ENCODE measurements at regions not wholly inside any gene's neighbourhood (a gene's known extent, or its start where the extent isn't known, plus 50 kb on each side); places are given as distances from the start of the nearest gene placed in this dataset.
A peak's percentile ranks its signal among the peaks of the same experiment; 100 is the strongest.
"Not testable (repeated sequence)": the region's sequence is repeated elsewhere in the genome, so short reads cannot be mapped to it uniquely, and the experiment has no call there.

DNA sequence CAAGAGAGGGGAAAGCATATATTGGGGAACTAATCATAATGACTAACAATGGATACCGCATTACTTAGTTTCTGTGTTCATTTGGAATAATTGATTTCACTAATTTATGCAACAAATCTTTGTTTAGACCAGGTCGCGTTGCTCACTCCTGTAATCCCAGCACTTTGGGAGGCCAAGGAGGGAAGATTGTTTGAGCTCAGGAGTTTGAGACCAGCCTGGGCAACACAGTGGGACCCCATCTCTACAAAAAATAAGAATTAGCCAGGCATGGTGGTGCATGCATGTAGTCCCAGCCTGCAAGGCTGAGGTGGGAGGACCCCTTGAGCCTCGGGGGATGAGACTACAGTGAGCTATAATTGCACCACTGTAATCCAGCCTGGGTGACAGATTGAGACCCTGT is 585.7 kb upstream of the CBLB start:
- no peak for DNase-seq (ENCODE audit: low read depth in 2 of 2)

DNA sequence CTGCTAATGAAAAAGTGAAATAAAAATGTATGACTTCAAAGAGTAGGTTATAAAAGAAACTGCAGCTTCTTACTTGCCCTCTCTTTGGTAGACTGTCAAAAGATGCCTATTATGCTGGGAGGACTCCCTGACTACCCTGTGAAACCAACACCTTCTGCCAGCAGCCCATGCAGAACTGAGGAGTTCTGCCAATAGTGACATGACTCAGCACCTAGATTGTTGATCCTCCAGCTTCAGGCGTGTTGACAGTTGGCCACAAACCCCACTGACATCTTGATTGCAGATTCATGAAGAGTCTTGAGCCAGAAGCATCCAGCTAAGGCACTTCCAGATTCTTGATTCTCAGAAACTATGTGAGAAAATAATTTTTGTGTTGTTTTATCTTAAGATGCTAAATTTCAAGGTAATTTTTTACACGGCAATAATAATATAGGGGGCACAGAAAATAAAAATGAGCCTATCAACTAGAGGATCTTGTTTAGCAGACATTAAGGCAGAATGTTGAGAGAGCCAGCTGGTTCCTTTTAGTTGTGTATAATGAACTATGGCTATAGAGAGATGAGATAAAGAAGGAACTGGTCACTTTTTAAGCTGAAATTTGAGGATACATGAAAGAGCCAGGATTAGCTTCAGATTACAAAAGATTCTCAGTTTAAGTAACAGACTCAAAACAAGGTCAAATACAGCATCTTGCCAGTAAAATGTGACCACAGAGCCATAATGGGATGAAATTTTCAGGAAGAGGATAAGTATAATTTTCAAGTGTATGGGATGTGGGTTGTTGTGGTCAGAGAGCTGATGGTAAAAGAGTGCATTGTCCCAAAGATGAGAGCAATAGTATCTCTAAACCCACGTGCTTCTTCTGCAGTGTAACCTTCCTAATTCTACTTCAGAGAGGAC is 588.7 kb upstream of the CBLB start:
- DNase-seq (ENCODE audit: low read depth in 2 of 2), result no peak

- no peak for DNase-seq (ENCODE audit: low read depth in 2 of 2)
These were observed 590.1 kb upstream of the CBLB start for GRCh38 chr3:106458952-106459351.

GRCh38 chr3:106466881-106467280 is 598.1 kb upstream of the CBLB start:
- DNase-seq (ENCODE audit: low read depth in 2 of 2), result no peak

DNA sequence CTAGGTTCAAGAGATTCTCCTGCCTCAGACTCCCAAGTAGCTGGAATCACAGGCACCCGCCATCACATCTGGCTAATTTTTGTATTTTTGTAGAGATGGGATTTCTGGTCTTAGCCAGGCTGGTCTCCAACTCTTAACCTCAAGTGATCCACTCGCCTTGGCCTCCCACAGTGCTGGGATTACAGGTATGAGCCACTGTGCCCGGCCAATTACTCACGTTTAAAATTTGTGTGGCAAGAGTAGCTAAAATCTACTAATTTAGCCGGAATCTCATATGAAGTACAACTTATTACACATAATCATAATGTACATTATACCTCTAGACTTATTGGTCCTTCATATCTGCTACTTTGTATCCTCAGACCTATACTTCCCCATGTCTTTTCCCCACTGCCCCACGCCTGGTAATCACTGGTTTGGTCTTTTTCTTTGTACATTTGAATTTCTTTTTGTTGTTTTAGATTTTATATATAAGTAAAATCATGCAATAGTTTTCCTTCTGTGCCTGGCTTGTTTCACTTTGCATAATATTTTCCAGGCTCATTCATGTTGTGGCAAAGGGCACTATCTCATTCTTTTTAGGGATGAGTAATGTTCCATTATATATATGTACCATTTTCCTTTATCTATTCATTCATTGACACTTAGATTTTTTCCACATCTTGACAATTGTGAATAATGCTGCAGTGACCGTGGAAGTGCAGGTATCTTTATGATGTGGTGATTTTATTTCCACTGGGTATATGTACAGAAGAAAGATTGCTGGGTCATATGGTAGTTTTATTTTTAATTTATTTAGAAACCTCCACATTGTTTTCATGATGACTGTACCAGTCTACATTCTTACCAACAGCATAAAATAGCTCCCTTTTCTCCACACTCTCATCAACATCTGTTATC is 605.0 kb upstream of the CBLB start:
- DNase-seq (ENCODE audit: low read depth in 2 of 2), result peak in 1 of 2 experiments; percentile 11

- DNase-seq (ENCODE audit: low read depth in 2 of 2), result no peak
These were observed 613.6 kb upstream of the CBLB start for GRCh38 chr3:106482451-106482850.

GRCh38 chr3:106485217-106485616 is 616.4 kb upstream of the CBLB start:
- no peak for DNase-seq (ENCODE audit: low read depth in 2 of 2)

- DNase-seq (ENCODE audit: low read depth in 2 of 2), result no peak
These were observed 617.0 kb upstream of the CBLB start for GRCh38 chr3:106485802-106486201.

DNA sequence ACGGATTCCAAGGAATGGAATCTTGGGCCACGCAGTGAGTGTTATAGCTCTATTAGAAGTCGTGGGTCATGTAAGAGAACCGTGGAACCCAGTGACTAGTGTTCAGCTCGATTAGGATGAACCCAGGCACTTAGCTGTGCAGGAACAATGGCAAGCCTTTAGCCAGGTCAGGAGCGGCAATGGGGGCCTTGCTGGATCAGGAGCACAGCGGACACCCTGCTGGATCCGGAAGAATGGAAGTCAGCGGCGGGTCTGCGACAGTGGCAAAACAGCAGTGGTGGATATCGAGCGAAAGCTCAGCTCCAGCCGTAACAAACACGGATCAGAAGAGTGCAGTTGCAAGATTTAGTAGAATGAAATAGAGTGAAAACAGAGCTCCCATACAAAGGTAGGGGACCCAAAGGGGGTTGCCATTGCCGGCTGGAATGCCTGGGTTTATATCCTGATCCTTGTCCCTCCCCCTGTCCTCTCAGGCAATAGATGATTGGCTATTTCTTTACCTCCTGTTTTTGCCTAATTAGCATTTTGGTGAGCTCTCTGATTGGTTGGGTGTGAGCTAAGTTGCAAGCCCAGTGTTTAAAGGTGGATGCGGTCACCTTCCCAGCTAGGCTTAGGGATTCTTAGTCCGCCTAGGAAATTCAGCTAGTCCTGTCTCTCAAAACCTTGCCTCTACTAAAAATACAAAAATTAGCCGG is 618.3 kb upstream of the CBLB start:
- DNase-seq (ENCODE audit: low read depth in 2 of 2), result not testable (repeated sequence)

GRCh38 chr3:106488331-106488730 is 619.5 kb upstream of the CBLB start:
- DNase-seq (ENCODE audit: low read depth in 2 of 2), result no peak

GRCh38 chr3:106491796-106492195 is 623.0 kb upstream of the CBLB start:
- no peak for DNase-seq (ENCODE audit: low read depth in 2 of 2)

- no peak for DNase-seq (ENCODE audit: low read depth in 2 of 2)
These were observed 639.6 kb upstream of the CBLB start for GRCh38 chr3:106508331-106508893.

DNA sequence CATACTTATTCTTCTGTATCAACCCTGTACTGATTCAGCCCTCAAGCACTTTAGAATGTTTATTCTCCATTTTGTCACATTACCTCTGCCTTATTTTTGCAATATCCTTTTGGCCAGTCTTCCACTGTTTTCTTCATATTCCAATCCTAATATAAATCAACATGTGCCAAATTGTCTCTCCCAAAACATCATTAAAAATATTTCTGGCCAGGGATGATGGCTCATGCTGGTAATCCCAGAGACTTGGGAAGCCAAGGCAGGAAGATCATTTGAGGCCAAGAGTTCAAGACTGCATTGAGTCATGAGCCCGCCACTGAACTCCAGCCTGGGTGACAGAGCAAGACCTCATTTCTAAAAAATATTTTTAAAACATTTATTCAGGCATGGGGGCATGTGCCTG is 641.4 kb upstream of the CBLB start:
- DNase-seq (ENCODE audit: low read depth in 2 of 2), result no peak

- no peak for DNase-seq (ENCODE audit: low read depth in 2 of 2)
These were observed 644.0 kb upstream of the CBLB start for GRCh38 chr3:106512846-106513245.

DNA sequence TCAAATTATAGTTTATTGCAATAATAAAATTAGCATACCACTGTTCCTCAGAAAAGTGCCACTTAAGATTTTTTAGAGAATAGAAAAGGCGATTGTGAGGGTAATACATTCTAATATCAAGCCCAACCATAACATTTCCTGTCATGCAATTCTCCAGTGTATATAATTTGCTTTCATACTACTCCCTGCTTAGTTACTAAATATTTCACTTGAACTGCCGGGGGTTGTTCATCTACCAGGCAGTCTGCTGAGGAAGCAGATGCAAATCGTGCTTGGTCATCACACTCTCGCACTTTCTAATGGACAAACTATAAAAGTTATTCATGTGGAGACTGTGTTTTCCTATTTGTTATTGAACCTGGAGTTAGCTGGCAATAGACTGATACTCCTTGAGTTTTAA is 645.6 kb upstream of the CBLB start:
- DNase-seq (ENCODE audit: low read depth in 2 of 2), result no peak

DNA sequence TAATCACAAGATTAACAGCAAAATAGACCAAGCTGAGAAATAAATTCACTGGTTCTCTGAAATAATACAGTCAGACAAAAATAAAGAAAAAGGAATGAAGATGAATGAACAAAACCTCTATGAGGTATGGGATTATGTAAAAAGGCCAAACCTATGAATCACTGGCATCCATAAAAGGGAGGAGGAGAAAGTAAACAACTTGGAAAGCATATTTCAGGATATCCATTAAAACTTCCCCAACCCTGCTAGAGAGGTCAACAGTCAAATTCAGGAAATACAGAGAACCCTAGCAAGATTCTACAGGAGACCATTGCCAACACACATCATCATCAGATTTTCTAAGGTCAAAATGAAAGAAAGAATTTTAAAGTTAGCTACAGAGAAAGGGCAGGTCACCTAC is 649.7 kb upstream of the CBLB start:
- DNase-seq (ENCODE audit: low read depth in 2 of 2), result no peak

GRCh38 chr3:106522397-106522796 is 653.6 kb upstream of the CBLB start:
- no peak for DNase-seq (ENCODE audit: low read depth in 2 of 2)

GRCh38 chr3:106528932-106529331 is 660.1 kb upstream of the CBLB start:
- DNase-seq (ENCODE audit: low read depth in 2 of 2), result no peak

DNA sequence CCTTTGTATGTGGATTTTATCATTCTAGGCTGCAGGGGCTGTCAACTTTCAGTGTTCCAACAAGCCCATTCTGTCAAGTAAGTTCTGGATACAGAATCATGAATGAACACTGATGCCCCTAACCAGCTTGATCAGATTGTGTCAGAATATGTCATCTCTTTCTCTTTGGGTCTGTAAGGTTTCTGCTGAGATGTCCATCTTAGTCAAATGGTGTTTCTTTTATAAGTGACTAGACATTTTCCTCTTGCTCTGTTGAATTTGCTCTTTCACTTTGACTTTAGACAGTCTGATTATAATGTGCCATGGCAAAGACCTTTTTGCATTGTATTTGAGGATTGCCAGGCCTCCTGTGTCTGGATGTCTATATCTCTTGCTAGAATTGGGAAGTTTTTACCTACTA is 660.9 kb upstream of the CBLB start:
- no peak for DNase-seq (ENCODE audit: low read depth in 2 of 2)

GRCh38 chr3:106530367-106530766 is 661.6 kb upstream of the CBLB start:
- DNase-seq (ENCODE audit: low read depth in 2 of 2), result no peak

- not testable (repeated sequence) for DNase-seq (ENCODE audit: low read depth in 2 of 2)
These were observed 663.0 kb upstream of the CBLB start for GRCh38 chr3:106531771-106532329.

Measured in stimulated activated CD4-positive, alpha-beta T cell treated with anti-CD3 and anti-CD28 coated beads, Interleukin-12 subunit alpha, Interleukin-12 subunit beta, amount 100 ng/mL, for 24 hours (primary cell).